ENCODE measurements at regions not wholly inside any gene's neighbourhood (a gene's known extent, or its start where the extent isn't known, plus 50 kb on each side); places are given as distances from the start of the nearest gene placed in this dataset.
"Not testable (repeated sequence)": the region's sequence is repeated elsewhere in the genome, so short reads cannot be mapped to it uniquely, and the experiment has no call there.

GRCh38 chr5:138702166-138703077 is 50.8 kb upstream of the CTNNA1 start:
- DNase-seq, result no peak

GRCh38 chr5:138701678-138702077 is 51.5 kb upstream of the CTNNA1 start:
- DNase-seq, result no peak

GRCh38 chr5:138700581-138701362 is 52.5 kb upstream of the CTNNA1 start:
- no peak for DNase-seq

GRCh38 chr5:138699482-138699881 is 53.7 kb upstream of the CTNNA1 start:
- DNase-seq, result no peak

GRCh38 chr5:138698713-138699112 is 54.5 kb upstream of the CTNNA1 start:
- no peak for DNase-seq

GRCh38 chr5:138697720-138698360 is 55.4 kb upstream of the CTNNA1 start:
- no peak for DNase-seq

GRCh38 chr5:138696501-138696900 is 56.7 kb upstream of the CTNNA1 start:
- DNase-seq, result no peak

GRCh38 chr5:138695781-138696180 is 57.4 kb upstream of the CTNNA1 start:
- DNase-seq, result no peak

- no peak for DNase-seq
Measured at GRCh38 chr5:138694146-138694545, 59.1 kb upstream of the CTNNA1 start.

- no peak for DNase-seq
Measured at GRCh38 chr5:138692370-138692769, 60.9 kb upstream of the CTNNA1 start.

- no peak for DNase-seq
Measured at GRCh38 chr5:138686668-138687067, 66.6 kb upstream of the CTNNA1 start.

GRCh38 chr5:138685193-138685745 is 68.0 kb upstream of the CTNNA1 start:
- no peak for DNase-seq

- DNase-seq, result not testable (repeated sequence)
Measured at GRCh38 chr5:138682462-138682861, 70.8 kb upstream of the CTNNA1 start.

- not testable (repeated sequence) for DNase-seq
Measured at GRCh38 chr5:138678826-138679225, 74.4 kb upstream of the CTNNA1 start.

GRCh38 chr5:138677782-138678181 is 75.4 kb upstream of the CTNNA1 start:
- DNase-seq, result no peak

GRCh38 chr5:138676556-138677193 is 76.5 kb upstream of the CTNNA1 start:
- no peak for DNase-seq

GRCh38 chr5:138676002-138676401 is 77.2 kb upstream of the CTNNA1 start:
- no peak for DNase-seq

GRCh38 chr5:138668451-138669380 is 84.5 kb upstream of the CTNNA1 start:
- no peak for DNase-seq

GRCh38 chr5:138667782-138668331 is 85.4 kb upstream of the CTNNA1 start:
- DNase-seq, result not testable (repeated sequence)

- DNase-seq, result no peak
Measured at GRCh38 chr5:138666226-138666742, 86.9 kb upstream of the CTNNA1 start.

- DNase-seq, result no peak
Measured at GRCh38 chr5:138665261-138665660, 88.0 kb upstream of the CTNNA1 start.
